KMS-11 (cell line): ENCODE measurements at regions not wholly inside any gene's neighbourhood (a gene's known extent, or its start where the extent isn't known, plus 50 kb on each side); places are given as distances from the start of the nearest gene placed in this dataset.

ENCODE experiments used
- H2AFZ ChIP-seq: fragments of 200-600 bp; sonication (generic); 2 replicates; pipeline ENCODE4 v1.6.1; 2016; ENCODE audit warnings: antibody characterized with exemption, mixed run types, low read depth
- H3K27ac ChIP-seq: fragments of 200-600 bp; sonication (generic); 2 replicates; pipeline ENCODE4 v1.6.1; 2016; ENCODE audit warnings: mild to moderate bottlenecking, mixed run types
- H3K27me3 ChIP-seq: fragments of 200-600 bp; sonication (generic); 2 replicates; pipeline ENCODE4 v1.6.1; 2017; ENCODE audit warnings: mild to moderate bottlenecking, low read depth, mixed run types, moderate library complexity; ENCODE audit not compliant: insufficient read depth
- H3K36me3 ChIP-seq: fragments of 200-600 bp; sonication (generic); 2 replicates; pipeline ENCODE4 v1.6.1; 2017; ENCODE audit warnings: mild to moderate bottlenecking, mixed run types; ENCODE audit not compliant: insufficient read depth
- H3K4me1 ChIP-seq: fragments of 200-600 bp; sonication (generic); 2 replicates; pipeline ENCODE4 v1.6.1; 2016; ENCODE audit warnings: mild to moderate bottlenecking, low read depth, mixed run types; ENCODE audit not compliant: poor library complexity, severe bottlenecking
- H3K4me2 ChIP-seq: fragments of 200-600 bp; sonication (generic); 2 replicates; pipeline ENCODE4 v1.7.0; 2016; ENCODE audit warnings: mild to moderate bottlenecking, mixed run types
- H3K4me3 ChIP-seq: fragments of 200-600 bp; sonication (generic); IDR thresholded peaks from 2 replicates; pipeline ENCODE4 v1.6.1; 2017; ENCODE audit warnings: low read depth, low read length, mixed read lengths; ENCODE audit not compliant: insufficient read depth
- H3K79me2 ChIP-seq: fragments of 200-600 bp; sonication (generic); 2 replicates; pipeline ENCODE4 v1.6.1; 2016; ENCODE audit warnings: low read depth, mixed run types; ENCODE audit not compliant: insufficient read depth
- H3K9ac ChIP-seq: fragments of 200-600 bp; sonication (generic); 2 replicates; pipeline ENCODE4 v1.6.1; 2016; ENCODE audit warnings: mild to moderate bottlenecking, mixed run types
- H4K20me1 ChIP-seq: fragments of 200-600 bp; sonication (generic); 2 replicates; pipeline ENCODE4 v1.6.1; 2016; ENCODE audit warnings: mild to moderate bottlenecking, mixed run types; ENCODE audit not compliant: insufficient read depth
- TF ChIP-seq, protein P1 (sequence below): fragments of 200-600 bp; sonication (generic); conservative IDR thresholded peaks from 2 replicates; pipeline ENCODE4 v1.6.1; 2017; ENCODE audit warnings: low read depth, mild to moderate bottlenecking, antibody characterized with exemption, low read length, moderate library complexity, mixed read lengths

GRCh38 chr13:44726778-44727177 lies 150.6 kb upstream of the TSC22D1 start:
- Histone ChIP-seq H3K27me3 (no peaks in the 10 kb centered on the region), H4K20me1 (no peaks in the 10 kb centered on the region), H3K27ac (no peak overlapping the region), H3K79me2 (no peaks in the 10 kb centered on the region), H3K4me2 (no peak overlapping the region), H3K4me1 (no peaks in the 10 kb centered on the region), H3K36me3 (no peaks in the 10 kb centered on the region), H3K4me3 (no peak overlapping the region), H2AFZ (no peak overlapping the region), H3K9ac (no peak overlapping the region)
- TF ChIP-seq, protein P1, sequence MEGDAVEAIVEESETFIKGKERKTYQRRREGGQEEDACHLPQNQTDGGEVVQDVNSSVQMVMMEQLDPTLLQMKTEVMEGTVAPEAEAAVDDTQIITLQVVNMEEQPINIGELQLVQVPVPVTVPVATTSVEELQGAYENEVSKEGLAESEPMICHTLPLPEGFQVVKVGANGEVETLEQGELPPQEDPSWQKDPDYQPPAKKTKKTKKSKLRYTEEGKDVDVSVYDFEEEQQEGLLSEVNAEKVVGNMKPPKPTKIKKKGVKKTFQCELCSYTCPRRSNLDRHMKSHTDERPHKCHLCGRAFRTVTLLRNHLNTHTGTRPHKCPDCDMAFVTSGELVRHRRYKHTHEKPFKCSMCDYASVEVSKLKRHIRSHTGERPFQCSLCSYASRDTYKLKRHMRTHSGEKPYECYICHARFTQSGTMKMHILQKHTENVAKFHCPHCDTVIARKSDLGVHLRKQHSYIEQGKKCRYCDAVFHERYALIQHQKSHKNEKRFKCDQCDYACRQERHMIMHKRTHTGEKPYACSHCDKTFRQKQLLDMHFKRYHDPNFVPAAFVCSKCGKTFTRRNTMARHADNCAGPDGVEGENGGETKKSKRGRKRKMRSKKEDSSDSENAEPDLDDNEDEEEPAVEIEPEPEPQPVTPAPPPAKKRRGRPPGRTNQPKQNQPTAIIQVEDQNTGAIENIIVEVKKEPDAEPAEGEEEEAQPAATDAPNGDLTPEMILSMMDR, result no peak

DNA sequence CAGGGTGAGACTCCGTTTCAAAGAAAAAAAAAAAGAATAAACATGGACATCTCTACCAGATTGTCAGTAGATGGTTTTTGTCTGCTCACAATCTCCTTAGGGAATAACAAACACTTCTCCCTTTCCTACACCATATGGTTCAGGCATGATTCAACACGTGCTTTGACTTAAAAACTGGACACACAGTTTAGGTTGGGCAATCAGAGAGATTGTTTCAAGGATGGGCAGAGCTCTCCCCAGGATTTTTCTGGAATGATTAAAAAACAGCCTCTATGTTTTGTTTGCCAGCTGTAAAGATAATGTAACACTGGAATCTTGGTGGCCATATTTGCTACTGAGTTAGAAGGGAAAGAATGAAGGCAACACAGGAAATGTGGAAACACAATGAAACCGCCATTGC lies 150.1 kb upstream of the TSC22D1 start:
- Histone ChIP-seq H3K4me2 (no peak overlapping the region), H4K20me1 (no peaks in the 10 kb centered on the region), H3K9ac (no peak overlapping the region), H3K36me3 (no peaks in the 10 kb centered on the region), H3K4me1 (no peaks in the 10 kb centered on the region), H2AFZ (no peak overlapping the region), H3K27ac (no peak overlapping the region), H3K4me3 (no peak overlapping the region), H3K27me3 (no peaks in the 10 kb centered on the region), H3K79me2 (no peaks in the 10 kb centered on the region)
- TF ChIP-seq, protein P1, result no peak

GRCh38 chr13:44719857-44720671 lies 143.9 kb upstream of the TSC22D1 start:
- Histone ChIP-seq H3K9ac (no peak overlapping the region), H3K4me3 (no peak overlapping the region), H3K4me1 (no peaks in the 10 kb centered on the region), H3K4me2 (no peak overlapping the region), H4K20me1 (no peaks in the 10 kb centered on the region), H2AFZ (no peak overlapping the region), H3K36me3 (no peaks in the 10 kb centered on the region), H3K79me2 (no peaks in the 10 kb centered on the region), H3K27me3 (no peaks in the 10 kb centered on the region), H3K27ac (no peak overlapping the region)
- TF ChIP-seq, protein P1, result no peak

DNA sequence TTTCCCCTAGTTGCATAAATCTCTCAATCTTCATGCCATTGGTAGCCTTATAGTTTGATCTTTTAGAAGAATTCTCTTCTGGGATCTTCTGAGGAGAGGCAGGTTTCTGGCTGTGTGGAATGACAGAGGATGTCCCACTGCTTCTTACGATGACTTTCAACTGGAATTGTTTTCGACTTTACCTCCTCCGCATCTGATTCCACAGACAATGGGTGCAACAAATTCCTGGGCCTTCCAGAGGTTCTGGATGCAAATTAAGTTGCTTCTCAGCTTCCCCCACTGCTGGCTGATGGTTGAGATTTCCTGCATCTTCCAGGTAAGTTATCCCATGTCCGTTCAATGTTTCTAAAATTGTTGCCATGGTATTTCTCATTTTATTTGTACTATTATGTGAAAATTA lies 142.3 kb upstream of the TSC22D1 start:
- no peaks in the 10 kb centered on the region for H3K27me3 ChIP-seq
- no peaks in the 10 kb centered on the region for H3K79me2 ChIP-seq
- TF ChIP-seq, protein P1, result no peak
- H3K4me1 ChIP-seq, result no peaks in the 10 kb centered on the region
- H3K36me3 ChIP-seq, result no peaks in the 10 kb centered on the region
- no peak overlapping the region for H3K4me2 ChIP-seq
- no peak overlapping the region for H3K9ac ChIP-seq
- H2AFZ ChIP-seq, result no peak overlapping the region
- H3K4me3 ChIP-seq, result no peak overlapping the region
- H3K27ac ChIP-seq, result no peak overlapping the region
- H4K20me1 ChIP-seq, result no peaks in the 10 kb centered on the region
